Immature natural killer cell (primary cell): ENCODE measurements at regions not wholly inside any gene's neighbourhood (a gene's known extent, or its start where the extent isn't known, plus 50 kb on each side); places are given as distances from the start of the nearest gene placed in this dataset.
"Not testable (repeated sequence)": the region's sequence is repeated elsewhere in the genome, so short reads cannot be mapped to it uniquely, and the experiment has no call there.

Source experiments
- DNase-seq, 3 donors: peaks; one replicate each; pipeline ENCODE4 v3.0.0; 2022; ENCODE audit warnings: mixed read lengths in 1 of 3
- H3K27ac Mint-ChIP-seq, 6 donors: one replicate each; pipeline ENCODE4 v1.8.0; 2020; ENCODE audit warnings: mixed read lengths in 6 of 6, mild to moderate bottlenecking in 5 of 6, inconsistent platforms in 4 of 6, moderate library complexity in 3 of 6
- H3K27me3 Mint-ChIP-seq, 3 donors: one replicate each; pipeline ENCODE4 v1.8.0; 2020 to 2021; ENCODE audit warnings: low read depth in 3 of 3, mild to moderate bottlenecking in 3 of 3, mixed read lengths in 3 of 3, moderate library complexity in 3 of 3, inconsistent platforms in 1 of 3
- H3K36me3 Mint-ChIP-seq, 3 donors: one replicate each; pipeline ENCODE4 v1.8.0; 2020; ENCODE audit warnings: mixed read lengths in 3 of 3, inconsistent platforms in 2 of 3, mild to moderate bottlenecking in 2 of 3
- H3K4me1 Mint-ChIP-seq, 2 donors: one replicate each; pipeline ENCODE4 v1.8.0; 2020; ENCODE audit warnings: inconsistent platforms in 2 of 2, mild to moderate bottlenecking in 2 of 2, mixed read lengths in 2 of 2, moderate library complexity in 1 of 2
- H3K4me3 Mint-ChIP-seq, 5 donors: one replicate each; pipeline ENCODE4 v1.8.0; 2020; ENCODE audit warnings: mild to moderate bottlenecking in 5 of 5, mixed read lengths in 5 of 5, inconsistent platforms in 3 of 5, moderate library complexity in 3 of 5
- H3K9me3 Mint-ChIP-seq, 6 donors: one replicate each; pipeline ENCODE4 v1.8.0; 2020; ENCODE audit warnings: mild to moderate bottlenecking in 6 of 6, mixed read lengths in 6 of 6, inconsistent platforms in 4 of 6, moderate library complexity in 3 of 6

DNA sequence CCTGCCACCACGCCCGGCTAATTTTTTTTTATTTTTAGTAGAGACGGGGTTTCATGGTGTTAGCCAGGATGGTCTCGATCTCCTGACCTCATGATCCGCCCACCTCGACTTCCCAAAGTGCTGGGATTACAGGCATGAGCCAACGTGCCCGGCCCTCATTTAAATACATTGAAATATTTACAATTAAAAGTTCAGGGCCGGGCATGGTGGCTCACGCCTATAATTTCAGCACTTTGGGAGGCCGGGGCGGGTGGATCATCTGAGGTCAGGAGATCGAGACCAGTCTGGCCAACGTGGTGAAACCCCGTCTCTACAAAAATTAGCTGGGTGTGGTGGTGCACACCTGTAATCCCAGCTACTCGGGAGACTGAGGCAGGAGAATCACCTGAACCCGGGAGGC is 115.2 kb downstream of the CRYBB2 start:
- not testable (repeated sequence) for H3K4me3 Mint-ChIP-seq, H3K27ac Mint-ChIP-seq, H3K27me3 Mint-ChIP-seq, H3K36me3 Mint-ChIP-seq, DNase-seq, H3K4me1 Mint-ChIP-seq, H3K9me3 Mint-ChIP-seq

DNA sequence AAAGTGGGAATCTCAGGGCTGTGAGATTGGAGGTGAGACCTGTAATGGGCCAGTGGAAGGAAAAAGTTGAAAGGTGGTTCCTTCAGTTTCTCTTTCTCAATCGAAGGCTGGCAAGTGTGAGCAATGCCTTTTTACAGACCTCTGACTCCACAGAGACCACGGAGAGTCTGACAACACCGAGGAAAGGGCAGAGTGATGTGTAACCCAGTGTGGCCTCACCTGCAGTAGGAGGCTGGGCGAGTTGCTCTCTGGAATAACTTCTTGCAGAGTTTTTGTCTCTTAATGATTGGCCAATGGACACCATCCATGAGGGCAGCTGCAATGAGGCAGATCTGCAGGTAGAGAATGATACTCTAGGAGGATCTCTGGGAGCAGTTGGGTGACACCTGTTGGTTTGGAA is 115.8 kb downstream of the CRYBB2 start:
- H3K4me1 Mint-ChIP-seq, H3K36me3 Mint-ChIP-seq, H3K27ac Mint-ChIP-seq, DNase-seq, H3K27me3 Mint-ChIP-seq, H3K4me3 Mint-ChIP-seq: not testable (repeated sequence)
- peaks cover 0 to 16% (median under 1%) of the 10 kb centered on the region in 6 donors for H3K9me3 Mint-ChIP-seq

DNA sequence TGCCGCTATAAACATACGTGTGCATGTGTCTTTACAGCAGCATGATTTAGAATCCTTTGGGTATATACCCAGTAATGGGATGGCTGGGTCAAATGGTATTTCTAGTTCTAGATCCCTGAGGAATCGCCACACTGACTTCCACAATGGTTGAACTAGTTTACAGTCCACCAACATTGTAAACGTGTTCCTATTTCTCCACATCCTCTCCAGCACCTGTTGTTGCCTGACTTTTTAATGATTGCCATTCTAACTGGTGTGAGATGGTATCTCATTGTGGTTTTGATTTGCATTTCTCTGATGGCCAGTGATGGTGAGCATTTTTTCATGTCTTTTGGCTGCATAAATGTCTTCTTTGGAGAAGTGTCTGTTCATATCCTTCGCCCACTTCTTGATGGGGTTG is 121.1 kb downstream of the CRYBB2 start:
- H3K27ac Mint-ChIP-seq, H3K27me3 Mint-ChIP-seq, H3K36me3 Mint-ChIP-seq, H3K4me1 Mint-ChIP-seq, DNase-seq, H3K4me3 Mint-ChIP-seq: not testable (repeated sequence)
- H3K9me3 Mint-ChIP-seq, result peaks cover 8 to 17% (median 9%) of the 10 kb centered on the region in 6 donors

DNA sequence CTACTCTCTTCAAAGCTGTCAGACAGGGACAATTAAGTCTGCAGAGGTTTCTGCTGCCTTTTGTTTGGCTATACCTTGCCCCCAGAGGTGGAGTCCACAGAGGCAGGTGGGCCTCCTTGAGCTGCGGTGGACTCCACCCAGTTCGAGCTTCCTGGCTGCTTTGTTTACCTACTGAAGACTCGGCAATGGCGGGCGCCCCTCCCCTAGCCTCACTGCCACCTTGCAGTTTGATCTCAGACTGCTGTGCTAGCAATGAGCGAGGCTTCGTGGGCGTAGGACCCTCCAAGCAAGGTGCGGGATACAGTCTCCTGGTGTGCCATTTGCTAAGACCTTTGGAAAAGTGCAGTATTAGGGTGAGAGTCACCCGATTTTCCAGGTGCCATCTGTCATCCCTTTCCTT is 124.9 kb downstream of the CRYBB2 start:
- H3K27ac Mint-ChIP-seq, H3K4me3 Mint-ChIP-seq, H3K4me1 Mint-ChIP-seq, DNase-seq, H3K27me3 Mint-ChIP-seq: not testable (repeated sequence)
- H3K36me3 Mint-ChIP-seq, result peaks cover 6 to 12% (median 6%) of the 10 kb centered on the region in 3 donors
- H3K9me3 Mint-ChIP-seq, result peaks cover 8 to 15% (median 9%) of the 10 kb centered on the region in 6 donors

DNA sequence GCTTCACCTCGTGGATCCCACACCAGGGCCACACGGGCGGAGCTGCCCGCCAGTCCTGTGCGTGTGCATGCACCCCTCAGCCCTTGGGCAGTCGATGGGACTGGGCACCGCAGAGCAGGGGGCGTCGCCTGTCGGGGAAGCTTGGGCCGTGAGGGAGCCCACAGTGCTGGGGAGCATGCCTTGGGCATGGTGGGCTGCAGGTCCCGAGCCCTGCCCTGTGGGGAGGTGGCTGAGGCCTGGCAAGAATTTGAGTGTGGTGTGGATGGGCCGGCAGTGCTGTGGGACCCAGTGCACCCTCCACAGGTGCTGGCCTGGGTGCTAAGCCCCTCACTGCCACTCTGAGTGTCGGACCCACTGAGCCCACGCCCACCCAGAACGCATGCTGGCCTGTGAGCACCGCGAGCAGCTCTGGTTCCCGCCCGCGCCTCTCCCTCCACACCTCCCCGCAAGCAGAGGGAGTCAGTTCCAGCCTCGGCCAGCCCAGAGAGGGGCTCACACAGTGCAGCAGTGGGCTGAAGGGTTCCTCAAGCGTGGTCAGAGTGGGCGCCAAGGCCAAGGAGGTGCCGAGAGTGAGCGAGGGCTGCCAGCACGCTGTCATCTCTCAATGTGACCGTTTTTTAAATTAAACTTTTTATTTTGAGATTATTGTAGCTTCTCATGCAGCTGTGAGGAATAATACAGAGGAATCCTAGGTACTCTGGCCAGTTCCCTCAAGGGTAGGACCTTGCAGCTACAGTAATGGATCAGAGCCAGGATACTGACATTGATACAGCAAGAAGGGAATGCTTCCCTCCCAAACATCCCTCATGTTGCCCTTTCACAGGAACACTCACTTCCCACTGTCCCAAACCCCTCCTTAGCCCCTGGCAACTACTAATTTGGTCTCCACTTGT is 127.7 kb downstream of the CRYBB2 start:
- no peaks in the 10 kb centered on the region for H3K4me1 Mint-ChIP-seq
- no peak for DNase-seq

DNA sequence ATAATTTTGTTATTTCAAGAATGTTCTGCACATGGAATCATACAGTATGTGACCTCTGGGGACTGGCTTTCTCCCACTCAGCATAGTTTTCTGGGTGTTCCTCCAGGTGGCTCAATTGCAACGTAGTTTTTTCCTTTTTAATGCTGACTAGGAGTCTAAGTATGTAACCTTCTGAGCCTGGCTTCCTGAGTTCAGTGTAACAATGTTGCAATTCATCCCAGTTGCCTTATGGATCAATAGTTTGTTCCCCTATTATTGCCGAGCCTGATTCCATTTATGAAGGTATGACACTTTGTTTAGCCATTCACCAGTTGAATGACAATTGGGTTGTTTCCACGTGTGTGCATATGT is 128.3 kb downstream of the CRYBB2 start:
- no peak overlapping the region for H3K4me3 Mint-ChIP-seq
- peaks cover 0 to 5% (median 0%) of the 10 kb centered on the region in 3 donors for H3K27me3 Mint-ChIP-seq
- no peak for DNase-seq
- no peak overlapping the region for H3K27ac Mint-ChIP-seq
- H3K9me3 Mint-ChIP-seq, result peaks cover 0 to 5% (median 0%) of the 10 kb centered on the region in 6 donors
- peaks cover 20 to 31% (median 24%) of the 10 kb centered on the region in 3 donors for H3K36me3 Mint-ChIP-seq
- no peaks in the 10 kb centered on the region for H3K4me1 Mint-ChIP-seq

More for the DNA sequence above, 127.7 kb downstream of the CRYBB2 start:
- H3K9me3 Mint-ChIP-seq, result peaks cover 0 to 7% (median under 1%) of the 10 kb centered on the region in 6 donors
- H3K27ac Mint-ChIP-seq, result no peak overlapping the region
- peaks cover 20 to 26% (median 24%) of the 10 kb centered on the region in 3 donors for H3K36me3 Mint-ChIP-seq
- H3K4me3 Mint-ChIP-seq, result no peak overlapping the region
- peaks cover 0 to 5% (median 0%) of the 10 kb centered on the region in 3 donors for H3K27me3 Mint-ChIP-seq

DNA sequence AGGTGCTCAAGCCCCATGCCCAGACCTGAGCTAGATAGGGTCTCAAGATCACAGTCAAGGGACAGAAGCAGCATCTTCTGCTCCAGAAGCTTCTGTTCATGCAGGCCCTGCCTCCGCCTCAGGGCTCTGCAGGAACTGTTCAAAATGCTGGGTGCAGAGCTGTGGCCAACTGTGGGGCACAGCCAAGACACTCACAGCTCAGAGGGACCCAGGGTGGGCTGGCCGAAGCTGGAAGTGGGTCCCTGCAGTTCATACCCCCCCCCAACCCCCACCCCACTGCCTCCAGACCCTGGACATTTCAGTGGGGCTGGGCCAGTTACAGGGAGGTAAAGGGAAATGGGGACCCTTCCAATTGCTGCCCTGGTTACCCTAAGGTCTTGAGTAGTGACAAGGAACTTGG is 129.0 kb downstream of the CRYBB2 start:
- Mint-ChIP-seq H3K4me1 (no peaks in the 10 kb centered on the region), H3K9me3 (peaks cover 0 to 5% (median 0%) of the 10 kb centered on the region in 6 donors), H3K4me3 (no peak overlapping the region), H3K27me3 (peaks cover 0 to 4% (median 0%) of the 10 kb centered on the region in 3 donors), H3K27ac (no peak overlapping the region), H3K36me3 (peaks cover 20 to 31% (median 24%) of the 10 kb centered on the region in 3 donors)
- no peak for DNase-seq

DNA sequence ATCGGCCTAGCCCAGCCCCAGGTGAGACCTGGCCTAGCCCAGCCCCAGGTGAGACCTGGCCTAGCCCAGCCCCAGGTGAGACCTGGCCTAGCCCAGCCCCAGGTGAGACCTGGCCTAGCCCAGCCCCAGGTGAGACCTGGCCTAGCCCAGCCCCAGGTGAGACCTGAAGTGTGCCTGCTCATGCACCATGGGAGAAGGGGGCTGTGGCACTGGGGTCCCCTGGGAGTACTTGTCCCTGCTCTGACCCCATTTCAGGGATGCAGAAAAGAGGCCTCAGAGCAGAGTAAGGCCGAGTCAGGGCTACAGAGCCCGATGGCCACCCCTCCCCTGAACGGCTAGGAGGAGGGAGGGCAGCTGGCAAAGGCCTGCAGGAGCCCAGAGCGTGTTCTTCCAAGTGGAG is 129.6 kb downstream of the CRYBB2 start:
- not testable (repeated sequence) for H3K27ac Mint-ChIP-seq, DNase-seq, H3K27me3 Mint-ChIP-seq, H3K4me1 Mint-ChIP-seq, H3K4me3 Mint-ChIP-seq, H3K9me3 Mint-ChIP-seq
- H3K36me3 Mint-ChIP-seq, result peaks cover 20 to 31% (median 28%) of the 10 kb centered on the region in 3 donors

DNA sequence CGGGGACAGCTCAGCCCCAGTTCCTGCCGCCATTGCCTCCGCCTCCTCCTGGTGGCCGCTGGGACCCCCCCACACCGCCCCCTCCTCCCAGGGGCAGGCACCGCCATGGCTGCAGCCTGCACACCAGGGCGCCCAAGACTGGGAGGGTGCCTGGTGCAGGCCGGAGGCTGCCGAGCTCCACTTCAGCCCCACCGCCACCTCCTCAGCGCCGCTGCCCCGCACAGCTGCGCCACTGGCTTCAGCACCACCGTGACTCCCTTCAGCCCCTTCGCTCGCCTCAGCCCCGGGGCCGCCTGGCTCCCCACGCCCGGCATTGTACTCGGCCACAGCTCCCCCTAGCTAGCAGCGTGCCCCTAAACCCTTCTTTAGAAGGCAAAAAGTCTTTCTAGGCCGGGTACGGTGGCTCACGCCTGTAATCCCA is 131.1 kb downstream of the CRYBB2 start:
- Mint-ChIP-seq H3K4me3 (no peak overlapping the region), H3K27me3 (no peaks in the 10 kb centered on the region), H3K9me3 (peaks cover 0 to 2% (median 0%) of the 10 kb centered on the region in 6 donors), H3K27ac (no peak overlapping the region), H3K36me3 (peaks cover 20 to 35% (median 28%) of the 10 kb centered on the region in 3 donors), H3K4me1 (no peaks in the 10 kb centered on the region)
- no peak for DNase-seq

DNA sequence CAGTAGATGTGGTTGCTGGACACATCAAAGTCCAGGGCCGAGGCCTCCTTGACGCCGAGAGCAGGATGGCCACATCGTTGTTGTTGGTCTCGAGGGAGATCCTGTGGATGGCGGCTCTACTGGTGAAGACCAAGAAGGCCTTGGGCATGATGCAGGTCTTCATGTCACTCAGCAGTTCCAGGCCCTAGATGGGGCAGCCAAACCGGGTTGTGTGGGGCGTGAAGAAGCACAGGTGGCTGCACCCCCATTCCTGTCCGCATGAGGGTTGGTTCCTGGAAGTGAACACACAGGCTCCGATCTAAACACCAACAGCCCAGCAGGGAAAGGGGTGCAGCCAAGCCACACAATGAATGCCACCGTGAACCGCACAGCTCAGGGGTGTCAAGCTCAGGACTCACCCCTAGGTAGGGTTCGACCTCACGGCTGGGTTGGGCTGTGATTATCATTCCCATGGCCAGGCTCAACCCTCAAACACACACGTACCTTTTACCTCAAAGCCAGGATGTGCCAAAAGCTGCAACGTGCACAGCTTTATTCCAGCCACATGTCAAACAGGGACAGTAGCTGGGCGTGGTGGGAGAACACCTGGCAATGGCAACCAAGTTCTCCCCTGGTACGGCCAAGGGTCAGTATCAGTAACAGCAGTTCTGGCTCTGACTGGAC is 132.3 kb downstream of the CRYBB2 start:
- no peaks in the 10 kb centered on the region for H3K4me1 Mint-ChIP-seq
- H3K4me3 Mint-ChIP-seq, result no peak overlapping the region
- H3K36me3 Mint-ChIP-seq, result peaks cover 14 to 35% (median 23%) of the 10 kb centered on the region in 3 donors
- no peaks in the 10 kb centered on the region for H3K27me3 Mint-ChIP-seq
- H3K9me3 Mint-ChIP-seq, result no peaks in the 10 kb centered on the region
- H3K27ac Mint-ChIP-seq, result no peak overlapping the region
- DNase-seq, result no peak

DNA sequence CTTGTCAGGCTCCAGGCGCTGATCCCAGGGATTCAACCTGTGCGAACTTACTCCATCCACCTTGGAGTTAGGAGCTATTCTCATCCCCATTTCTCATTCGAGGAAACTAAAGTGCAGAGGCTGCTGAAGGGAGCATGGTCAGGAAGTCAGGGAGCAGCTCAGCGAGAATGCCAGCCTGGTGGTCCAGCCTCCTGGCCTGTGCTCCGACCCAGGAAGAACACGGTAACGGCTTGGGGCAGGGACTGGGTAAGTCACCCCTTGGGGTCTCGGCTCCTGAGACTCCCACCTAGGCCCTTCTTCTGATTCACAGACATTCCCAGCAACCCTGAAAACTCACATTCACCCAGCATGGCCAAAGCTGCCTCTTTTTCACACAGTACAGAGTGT is 132.8 kb downstream of the CRYBB2 start:
- Mint-ChIP-seq H3K36me3 (peaks cover 14 to 37% (median 23%) of the 10 kb centered on the region in 3 donors), H3K4me1 (no peaks in the 10 kb centered on the region), H3K9me3 (no peaks in the 10 kb centered on the region), H3K4me3 (no peak overlapping the region), H3K27ac (no peak overlapping the region), H3K27me3 (no peaks in the 10 kb centered on the region)
- DNase-seq, result no peak

DNA sequence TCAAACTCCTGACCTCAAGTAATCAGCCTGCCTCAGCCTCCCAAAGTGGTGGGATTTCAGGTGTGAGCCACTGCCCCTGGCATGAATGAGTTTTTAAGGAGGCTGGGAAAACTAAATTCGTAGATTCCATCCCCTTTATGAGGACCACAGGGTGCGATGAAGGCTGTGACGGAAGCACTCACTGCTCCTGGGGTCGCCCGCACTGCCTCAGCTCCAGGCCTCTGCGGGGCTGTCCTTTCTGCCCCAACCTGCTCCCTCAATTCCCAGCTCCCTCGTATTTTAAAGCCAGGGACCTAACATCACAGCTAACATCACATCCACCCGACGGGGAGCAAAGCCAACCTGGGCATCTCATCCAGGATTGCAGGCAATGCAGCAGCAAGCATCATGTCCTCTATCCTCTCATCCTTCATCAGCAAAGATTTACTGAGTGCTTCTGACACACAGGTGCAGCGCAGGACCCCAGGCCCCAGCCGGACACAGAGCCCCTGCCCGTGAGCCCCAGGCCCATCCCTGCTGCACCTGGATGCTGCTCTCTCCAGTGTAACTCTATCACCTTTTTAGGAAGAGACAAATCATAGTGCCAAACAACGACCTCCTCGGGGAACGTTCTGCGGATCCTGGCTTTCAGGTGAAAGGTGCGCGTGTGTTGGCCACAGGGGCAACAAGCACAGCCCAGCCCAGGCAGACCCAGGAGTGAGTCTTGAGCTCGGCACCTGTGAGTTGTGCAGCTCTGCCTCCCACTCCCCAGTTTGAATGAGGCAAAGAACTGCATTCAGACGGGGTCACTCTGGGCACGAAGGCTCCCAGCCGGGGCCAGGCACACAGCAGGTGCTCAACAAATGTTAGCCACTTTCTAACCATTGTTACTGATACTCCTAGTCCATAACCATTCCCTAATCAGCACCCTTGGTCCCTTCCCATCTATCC is 134.3 kb downstream of the CRYBB2 start:
- Mint-ChIP-seq H3K4me3 (no peak overlapping the region), H3K27ac (no peak overlapping the region), H3K9me3 (no peaks in the 10 kb centered on the region), H3K27me3 (no peaks in the 10 kb centered on the region), H3K36me3 (peaks cover 14 to 37% (median 16%) of the 10 kb centered on the region in 3 donors), H3K4me1 (no peaks in the 10 kb centered on the region)
- no peak for DNase-seq

DNA sequence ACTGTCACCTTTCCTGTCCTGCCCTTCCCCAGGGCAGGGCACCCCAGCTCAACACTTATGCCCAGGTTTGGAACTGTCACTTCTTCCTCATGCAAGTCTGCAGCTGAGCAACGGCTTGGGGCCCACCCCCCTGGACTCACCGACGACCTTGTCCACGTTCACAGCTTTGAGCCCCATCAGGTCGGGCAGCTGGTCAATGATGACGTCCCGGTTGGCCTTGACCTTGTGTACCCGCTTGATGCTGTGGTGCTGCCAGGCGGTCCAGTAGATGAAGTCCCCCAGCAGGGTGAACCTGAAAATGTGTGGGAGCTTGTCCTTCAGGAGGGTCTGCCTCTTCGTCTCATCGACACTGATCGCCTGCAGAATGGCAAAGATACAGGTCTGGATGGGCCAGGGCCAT is 135.0 kb downstream of the CRYBB2 start:
- Mint-ChIP-seq H3K4me3 (no peak overlapping the region), H3K27me3 (no peaks in the 10 kb centered on the region), H3K4me1 (no peaks in the 10 kb centered on the region), H3K27ac (no peak overlapping the region), H3K36me3 (peaks cover 13 to 35% (median 14%) of the 10 kb centered on the region in 3 donors), H3K9me3 (no peaks in the 10 kb centered on the region)
- no peak for DNase-seq

DNA sequence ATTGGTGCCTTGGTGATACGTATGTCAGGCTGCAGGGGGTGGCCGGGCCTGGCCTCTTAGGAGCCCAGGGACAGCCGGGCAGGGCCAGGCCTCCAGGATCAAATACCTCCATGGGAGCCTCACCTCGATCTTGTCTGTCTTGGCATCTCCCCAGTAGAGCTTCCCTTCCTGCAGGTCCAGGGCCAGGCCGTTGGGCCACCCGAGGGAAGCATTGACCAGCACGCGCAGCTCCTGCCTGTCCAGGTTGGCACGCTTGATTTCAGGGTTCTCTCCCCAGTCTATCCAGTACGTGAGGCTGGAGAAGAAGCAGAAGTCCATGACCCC is 137.7 kb downstream of the CRYBB2 start:
- H3K36me3 Mint-ChIP-seq, result peaks cover 0 to 16% (median 4%) of the 10 kb centered on the region in 3 donors

More for the DNA sequence above, 137.7 kb downstream of the CRYBB2 start:
- Mint-ChIP-seq H3K27me3 (no peaks in the 10 kb centered on the region), H3K27ac (no peak overlapping the region), H3K4me1 (no peaks in the 10 kb centered on the region), H3K9me3 (no peaks in the 10 kb centered on the region), H3K4me3 (no peak overlapping the region)
- no peak for DNase-seq
